ENCODE measurements at regions not wholly inside any gene's neighbourhood (a gene's known extent, or its start where the extent isn't known, plus 50 kb on each side); places are given as distances from the start of the nearest gene placed in this dataset.

DNA sequence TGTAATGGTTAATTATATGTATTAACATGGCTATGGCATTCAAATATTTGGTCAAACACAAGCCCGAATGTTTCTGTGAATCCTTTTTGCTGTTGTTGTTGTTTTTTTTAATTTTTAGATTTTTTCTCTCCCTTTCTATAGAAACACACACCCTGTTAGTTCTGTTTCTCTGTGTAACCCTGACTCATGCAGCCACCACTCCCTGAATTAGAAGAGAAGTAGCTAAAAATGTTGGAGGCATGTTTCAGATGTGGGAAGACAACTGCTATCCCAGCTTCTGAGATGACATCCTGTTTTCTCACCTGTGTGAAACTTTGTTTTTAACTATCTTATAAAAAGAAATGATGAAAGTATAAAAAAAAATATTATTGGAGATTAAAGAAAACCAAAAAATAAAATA, 219.6 kb upstream of the RGPD4 start:
- no TSS peak for BruUV-seq (replicated peaks)
- Histone ChIP-seq H3K9me3 (no peaks in the 10 kb centered on the region), H3K36me3 (ENCODE audit: control insufficient read depth, insufficient read depth, low read length) (no peaks in the 10 kb centered on the region), H3K4me1 (no peaks in the 10 kb centered on the region), H3K4me3 (ENCODE audit: low read depth, low read length) (no peak overlapping the region), H3K27me3 (replicated peaks; ENCODE audit: control insufficient read depth, insufficient read depth, low read length) (no peaks in the 10 kb centered on the region)
- Mint-ChIP-seq H3K27ac (ENCODE audit: unreplicated experiment) (no peak overlapping the region), H3K36me3 (ENCODE audit: insufficient read depth, unreplicated experiment) (no peaks in the 10 kb centered on the region), H3K9me3 (ENCODE audit: unreplicated experiment) (no peaks in the 10 kb centered on the region), H3K27me3 (ENCODE audit: insufficient read depth, unreplicated experiment) (peaks cover 2% of the 10 kb centered on the region), H3K4me1 (ENCODE audit: low read depth, unreplicated experiment) (no peaks in the 10 kb centered on the region), H3K4me3 (ENCODE audit: unreplicated experiment) (no peak overlapping the region)
- ChIA-PET POLR2A (no interaction called here), CTCF (no interaction called here)
- TF ChIP-seq, protein P1, sequence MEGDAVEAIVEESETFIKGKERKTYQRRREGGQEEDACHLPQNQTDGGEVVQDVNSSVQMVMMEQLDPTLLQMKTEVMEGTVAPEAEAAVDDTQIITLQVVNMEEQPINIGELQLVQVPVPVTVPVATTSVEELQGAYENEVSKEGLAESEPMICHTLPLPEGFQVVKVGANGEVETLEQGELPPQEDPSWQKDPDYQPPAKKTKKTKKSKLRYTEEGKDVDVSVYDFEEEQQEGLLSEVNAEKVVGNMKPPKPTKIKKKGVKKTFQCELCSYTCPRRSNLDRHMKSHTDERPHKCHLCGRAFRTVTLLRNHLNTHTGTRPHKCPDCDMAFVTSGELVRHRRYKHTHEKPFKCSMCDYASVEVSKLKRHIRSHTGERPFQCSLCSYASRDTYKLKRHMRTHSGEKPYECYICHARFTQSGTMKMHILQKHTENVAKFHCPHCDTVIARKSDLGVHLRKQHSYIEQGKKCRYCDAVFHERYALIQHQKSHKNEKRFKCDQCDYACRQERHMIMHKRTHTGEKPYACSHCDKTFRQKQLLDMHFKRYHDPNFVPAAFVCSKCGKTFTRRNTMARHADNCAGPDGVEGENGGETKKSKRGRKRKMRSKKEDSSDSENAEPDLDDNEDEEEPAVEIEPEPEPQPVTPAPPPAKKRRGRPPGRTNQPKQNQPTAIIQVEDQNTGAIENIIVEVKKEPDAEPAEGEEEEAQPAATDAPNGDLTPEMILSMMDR (IDR thresholded peaks at IDR 0.05; ENCODE audit: insufficient read depth in 1 of 2, low read depth in 1 of 2, low read length in 1 of 2, severe bottlenecking in 1 of 2, unreplicated experiment in 1 of 2): no peak
- intact Hi-C loops (cut with micrococcal nuclease; ENCODE audit: unreplicated experiment): no loop called here
- DNase-seq: no peak

DNA sequence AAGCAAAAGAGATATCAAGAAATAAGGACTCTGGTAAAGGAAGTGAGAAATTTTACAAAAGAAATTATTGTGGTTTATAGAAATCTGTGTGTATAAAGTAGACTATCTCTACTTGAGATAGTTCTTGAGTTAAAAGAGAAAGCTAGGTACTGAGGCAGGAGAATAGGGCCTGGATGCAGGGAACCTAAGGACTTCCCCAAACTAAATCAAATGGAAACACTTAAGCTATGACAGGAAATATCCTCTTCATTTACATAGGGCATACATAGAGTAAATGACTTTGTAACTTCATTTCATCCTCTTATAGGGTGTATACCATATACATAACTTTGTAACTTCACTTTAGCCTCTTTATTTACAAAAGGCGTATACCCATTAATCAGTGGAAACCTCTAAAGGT, 219.2 kb upstream of the RGPD4 start:
- Mint-ChIP-seq H3K27ac (ENCODE audit: unreplicated experiment) (no peak overlapping the region), H3K27me3 (ENCODE audit: insufficient read depth, unreplicated experiment) (peaks cover 2% of the 10 kb centered on the region), H3K36me3 (ENCODE audit: insufficient read depth, unreplicated experiment) (no peaks in the 10 kb centered on the region), H3K4me1 (ENCODE audit: low read depth, unreplicated experiment) (no peaks in the 10 kb centered on the region), H3K9me3 (ENCODE audit: unreplicated experiment) (no peaks in the 10 kb centered on the region), H3K4me3 (ENCODE audit: unreplicated experiment) (no peak overlapping the region)
- no peak for DNase-seq
- H3K4me1 ChIP-seq: no peaks in the 10 kb centered on the region
- ChIA-PET CTCF (no interaction called here), POLR2A (no interaction called here)
- H3K27me3 ChIP-seq (replicated peaks; ENCODE audit: control insufficient read depth, insufficient read depth, low read length): no peaks in the 10 kb centered on the region
- no peak overlapping the region for H3K4me3 ChIP-seq (ENCODE audit: low read depth, low read length)
- H3K36me3 ChIP-seq (ENCODE audit: control insufficient read depth, insufficient read depth, low read length): no peaks in the 10 kb centered on the region
- TF ChIP-seq, protein P1 (IDR thresholded peaks at IDR 0.05; ENCODE audit: insufficient read depth in 1 of 2, low read depth in 1 of 2, low read length in 1 of 2, severe bottlenecking in 1 of 2, unreplicated experiment in 1 of 2): no peak
- BruUV-seq (replicated peaks): no TSS peak
- H3K9me3 ChIP-seq: no peaks in the 10 kb centered on the region
- intact Hi-C loops (cut with micrococcal nuclease; ENCODE audit: unreplicated experiment): no loop called here

DNA sequence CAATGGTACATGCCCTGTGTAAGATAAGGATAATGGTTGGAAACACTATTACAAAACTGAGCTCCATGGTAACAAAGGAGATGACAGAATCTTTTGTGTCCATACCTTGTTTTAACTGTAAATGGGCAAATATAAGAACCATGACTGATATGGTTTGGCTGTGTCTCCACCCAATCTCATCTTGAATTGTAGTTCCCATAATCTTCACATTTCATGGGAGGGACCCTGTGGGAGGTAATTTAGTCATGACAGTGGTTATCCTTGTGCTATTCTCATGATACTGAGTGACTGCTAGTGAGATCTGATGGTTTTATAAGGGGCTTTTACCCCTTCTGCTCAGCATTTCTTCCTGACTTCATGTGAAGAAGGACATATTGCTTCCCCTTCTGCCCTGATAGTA, 211.7 kb upstream of the RGPD4 start:
- intact Hi-C loops (cut with micrococcal nuclease; ENCODE audit: unreplicated experiment): loop anchor here (10.0 kb wide), 1 partner anchor 1260 kb away; no protein-coding TSS in a partner anchor
- H3K4me3 ChIP-seq (ENCODE audit: low read depth, low read length): no peak overlapping the region
- H3K9me3 ChIP-seq: no peaks in the 10 kb centered on the region; the same call in none of the 2 replicates
- no peaks in the 10 kb centered on the region for H3K36me3 ChIP-seq (ENCODE audit: control insufficient read depth, insufficient read depth, low read length)
- no peaks in the 10 kb centered on the region for H3K4me1 Mint-ChIP-seq (ENCODE audit: low read depth, unreplicated experiment)
- no peaks in the 10 kb centered on the region for H3K36me3 Mint-ChIP-seq (ENCODE audit: insufficient read depth, unreplicated experiment)
- TF ChIP-seq, protein P1 (IDR thresholded peaks at IDR 0.05; ENCODE audit: insufficient read depth in 1 of 2, low read depth in 1 of 2, low read length in 1 of 2, severe bottlenecking in 1 of 2, unreplicated experiment in 1 of 2): no peak
- no peaks in the 10 kb centered on the region for H3K27me3 ChIP-seq (replicated peaks; ENCODE audit: control insufficient read depth, insufficient read depth, low read length)
- DNase-seq: no peak
- ChIA-PET CTCF (no interaction called here), POLR2A (no interaction called here)
- H3K4me1 ChIP-seq: 0 out of 2 replicates have a peak, but pooled peaks cover 7% of the 10 kb centered on the region
- no peak overlapping the region for H3K27ac Mint-ChIP-seq (ENCODE audit: unreplicated experiment)
- no peaks in the 10 kb centered on the region for H3K27me3 Mint-ChIP-seq (ENCODE audit: insufficient read depth, unreplicated experiment)
- no peak overlapping the region for H3K4me3 Mint-ChIP-seq (ENCODE audit: unreplicated experiment)
- H3K9me3 Mint-ChIP-seq (ENCODE audit: unreplicated experiment): peaks cover 12% of the 10 kb centered on the region
- no TSS peak for BruUV-seq (replicated peaks)
